Small intestine (tissue), 7 donors: ENCODE measurements at regions not wholly inside any gene's neighbourhood (a gene's known extent, or its start where the extent isn't known, plus 50 kb on each side); places are given as distances from the start of the nearest gene placed in this dataset.
A peak's percentile ranks its signal among the peaks of the same experiment; 100 is the strongest.

ENCODE experiments used
- DNase-seq, 2 donors: peaks; one replicate each; pipeline versions ENCODE4 v3.0.0 to v3.0.0-alpha.2; 2013
- FAIRE-seq: peaks from 2 replicates; lab custom pipeline; 2012; peaks lifted over from hg19 to GRCh38; lab: Jason Lieb, UNC
- H3K27ac ChIP-seq, 3 donors: one replicate each; pipeline ENCODE4 v1.5.1; 2013; ENCODE audit warnings: low read length in 2 of 3, mild to moderate bottlenecking in 2 of 3, control low read depth in 1 of 3, inconsistent platforms in 1 of 3, low read depth in 1 of 3, moderate library complexity in 1 of 3
- H3K27me3 ChIP-seq, 3 donors: one replicate each; pipeline ENCODE4 v1.6.1; 2013; ENCODE audit warnings: low read length in 3 of 3, inconsistent platforms in 1 of 3; ENCODE audit not compliant: control insufficient read depth in 3 of 3, insufficient read depth in 3 of 3
- H3K36me3 ChIP-seq, 3 donors: one replicate each; pipeline ENCODE4 v1.6.1; 2013; ENCODE audit warnings: low read length in 3 of 3, inconsistent platforms in 1 of 3, low read depth in 1 of 3, mild to moderate bottlenecking in 1 of 3, moderate library complexity in 1 of 3; ENCODE audit not compliant: control insufficient read depth in 3 of 3, insufficient read depth in 2 of 3
- H3K4me1 ChIP-seq, 3 donors: one replicate each; pipeline ENCODE4 v1.6.1; 2013; ENCODE audit warnings: low read length in 2 of 3, inconsistent platforms in 1 of 3, low read depth in 1 of 3, mild to moderate bottlenecking in 1 of 3, moderate library complexity in 1 of 3; ENCODE audit not compliant: control insufficient read depth in 3 of 3, insufficient read depth in 2 of 3
- H3K4me3 ChIP-seq, 3 donors: one replicate each; pipeline ENCODE4 v1.5.1; 2013; ENCODE audit warnings: low read length in 3 of 3, control low read depth in 1 of 3, inconsistent platforms in 1 of 3, low read depth in 1 of 3, mild to moderate bottlenecking in 1 of 3, moderate library complexity in 1 of 3
- H3K9me3 ChIP-seq, 2 donors: one replicate each; pipeline ENCODE4 v1.6.1; 2013; ENCODE audit warnings: low read depth in 1 of 2, low read length in 1 of 2; ENCODE audit not compliant: control insufficient read depth in 2 of 2, insufficient read depth in 1 of 2
- WGBS, 3 donors: extraction: QIAGEN DNeasy Blood & Tissue Kit; methylation state at CpG; one replicate each; pipeline ENCODE4 v1.1.7; 2013; 5-methylcytosine and 5-hydroxymethylcytosine counted together
- donor health status: healthy with polysubstance abuse.
- donor health status: control.
- donor health status: control.
- donor health status: Bipolar disorder and iron deficiency.
- donor health status: healthy.

GRCh38 chr14:51447411-51447810, 204.3 kb upstream of the FRMD6 start:
- Histone ChIP-seq H3K36me3 (no peaks in the 10 kb centered on the region), H3K27me3 (no peaks in the 10 kb centered on the region), H3K27ac (no peak overlapping the region), H3K4me1 (no peaks in the 10 kb centered on the region), H3K9me3 (no peaks in the 10 kb centered on the region), H3K4me3 (no peak overlapping the region)
- 89 to 92% (median 90%) methylated on average over 4 of the region's 4 CpGs for WGBS, 3 donors
- no peak for FAIRE-seq
- DNase-seq: no peak

GRCh38 chr14:51448831-51449670, 202.7 kb upstream of the FRMD6 start:
- FAIRE-seq (no peak), DNase-seq (peak in 1 of 2 donors; percentile 1)
- 65 to 71% (median 66%) methylated on average over 2 of the region's 2 CpGs for WGBS, 3 donors
- Histone ChIP-seq H3K27ac (no peak overlapping the region), H3K4me1 (no peaks in the 10 kb centered on the region), H3K27me3 (no peaks in the 10 kb centered on the region), H3K36me3 (no peaks in the 10 kb centered on the region), H3K9me3 (no peaks in the 10 kb centered on the region), H3K4me3 (no peak overlapping the region)

GRCh38 chr14:51449681-51450080, 202.0 kb upstream of the FRMD6 start:
- Histone ChIP-seq H3K36me3 (no peaks in the 10 kb centered on the region), H3K4me3 (no peak overlapping the region), H3K9me3 (no peaks in the 10 kb centered on the region)

DNA sequence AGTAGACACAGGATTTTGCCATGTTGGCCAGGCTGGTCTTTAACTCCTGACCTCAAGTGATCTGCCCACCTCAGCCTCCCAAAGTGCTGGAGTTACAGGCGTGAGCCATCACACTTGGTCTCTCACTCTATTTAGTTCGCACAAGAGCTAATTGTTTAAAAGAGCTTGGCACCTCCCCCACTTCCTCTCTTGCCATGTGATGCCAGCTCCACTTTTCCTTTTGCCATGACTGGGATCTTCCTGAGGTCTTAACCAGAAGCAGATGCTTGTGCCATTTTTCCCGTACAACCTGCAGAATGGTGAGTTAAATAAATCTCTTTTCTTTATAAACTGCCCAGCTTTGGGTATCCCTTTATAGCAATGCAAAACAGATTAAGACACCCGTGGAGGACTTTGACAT, 200.1 kb upstream of the FRMD6 start:
- H3K9me3 ChIP-seq: no peaks in the 10 kb centered on the region
- H3K4me1 ChIP-seq: no peaks in the 10 kb centered on the region
- 57 to 62% (median 62%) methylated on average over 4 of the region's 4 CpGs for WGBS, 3 donors
- no peak overlapping the region for H3K27ac ChIP-seq
- no peak overlapping the region for H3K4me3 ChIP-seq
- no peak for FAIRE-seq
- no peak for DNase-seq
- H3K27me3 ChIP-seq: no peaks in the 10 kb centered on the region
- H3K36me3 ChIP-seq: no peaks in the 10 kb centered on the region

More at GRCh38 chr14:51449681-51450080, 202.0 kb upstream of the FRMD6 start:
- no peak for FAIRE-seq
- H3K4me1 ChIP-seq: no peaks in the 10 kb centered on the region
- no peaks in the 10 kb centered on the region for H3K27me3 ChIP-seq
- 82 to 100% (median 97%) methylated on average over 1 of the region's 1 CpG for WGBS, 3 donors
- no peak overlapping the region for H3K27ac ChIP-seq
- DNase-seq: no peak

DNA sequence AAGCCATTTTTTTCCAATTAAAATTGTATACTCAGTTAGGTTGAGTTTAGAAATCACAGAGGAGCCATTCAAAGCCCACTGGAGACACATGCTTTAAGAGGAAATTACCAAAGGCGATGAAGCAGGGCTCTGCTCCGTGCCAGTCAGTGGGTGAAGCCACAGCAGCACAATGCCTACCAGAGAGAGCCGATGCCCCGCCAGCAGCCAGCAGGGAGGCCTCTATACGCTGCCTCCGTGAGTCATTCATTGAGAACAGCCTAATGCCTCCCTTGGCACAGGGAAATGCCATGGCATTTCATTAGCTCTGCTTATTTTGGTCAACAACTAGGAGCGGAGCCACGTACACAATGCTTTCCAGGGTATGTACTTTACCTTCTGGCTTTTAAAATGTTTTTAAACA, 197.8 kb upstream of the FRMD6 start:
- DNase-seq (no peak), FAIRE-seq (no peak)
- H3K36me3 ChIP-seq: no peaks in the 10 kb centered on the region
- no peaks in the 10 kb centered on the region for H3K9me3 ChIP-seq
- no peaks in the 10 kb centered on the region for H3K27me3 ChIP-seq
- no peak overlapping the region for H3K4me3 ChIP-seq
- 81 to 90% (median 87%) methylated on average over 8 of the region's 8 CpGs for WGBS, 3 donors
- H3K27ac ChIP-seq: no peak overlapping the region
- no peaks in the 10 kb centered on the region for H3K4me1 ChIP-seq

- Histone ChIP-seq H3K4me1 (no peaks in the 10 kb centered on the region), H3K27ac (no peak overlapping the region)
- WGBS, 3 donors: 24 to 69% (median 35%) methylated on average over 1 of the region's 1 CpG
Observed at GRCh38 chr14:51454351-51454750, 197.4 kb upstream of the FRMD6 start.

GRCh38 chr14:51455041-51455835, 196.5 kb upstream of the FRMD6 start:
- no peak overlapping the region for H3K4me3 ChIP-seq
- FAIRE-seq: no peak
- H3K4me1 ChIP-seq: no peaks in the 10 kb centered on the region
- H3K27ac ChIP-seq: no peak overlapping the region
- no peaks in the 10 kb centered on the region for H3K36me3 ChIP-seq
- no peak for DNase-seq
- H3K27me3 ChIP-seq: no peaks in the 10 kb centered on the region
- 73 to 80% (median 74%) methylated on average over 7 of the region's 7 CpGs for whole genome bisulfite sequencing, 3 donors
- no peaks in the 10 kb centered on the region for H3K9me3 ChIP-seq

More at GRCh38 chr14:51454351-51454750, 197.4 kb upstream of the FRMD6 start:
- Histone ChIP-seq H3K27me3 (no peaks in the 10 kb centered on the region), H3K9me3 (no peaks in the 10 kb centered on the region), H3K36me3 (no peaks in the 10 kb centered on the region), H3K4me3 (no peak overlapping the region)
- DNase-seq: no peak
- no peak for FAIRE-seq

GRCh38 chr14:51457843-51458562, 193.7 kb upstream of the FRMD6 start:
- H3K4me3 ChIP-seq: no peak overlapping the region
- WGBS, 3 donors: 0 to 83% (median 29%) methylated on average over 1 of the region's 1 CpG
- H3K9me3 ChIP-seq: no peaks in the 10 kb centered on the region
- H3K4me1 ChIP-seq: no peaks in the 10 kb centered on the region
- DNase-seq (no peak), FAIRE-seq (no peak)
- no peaks in the 10 kb centered on the region for H3K36me3 ChIP-seq
- H3K27ac ChIP-seq: no peak overlapping the region
- no peaks in the 10 kb centered on the region for H3K27me3 ChIP-seq
